ENCODE measurements at regions not wholly inside any gene's neighbourhood (a gene's known extent, or its start where the extent isn't known, plus 50 kb on each side); places are given as distances from the start of the nearest gene placed in this dataset.

DNA sequence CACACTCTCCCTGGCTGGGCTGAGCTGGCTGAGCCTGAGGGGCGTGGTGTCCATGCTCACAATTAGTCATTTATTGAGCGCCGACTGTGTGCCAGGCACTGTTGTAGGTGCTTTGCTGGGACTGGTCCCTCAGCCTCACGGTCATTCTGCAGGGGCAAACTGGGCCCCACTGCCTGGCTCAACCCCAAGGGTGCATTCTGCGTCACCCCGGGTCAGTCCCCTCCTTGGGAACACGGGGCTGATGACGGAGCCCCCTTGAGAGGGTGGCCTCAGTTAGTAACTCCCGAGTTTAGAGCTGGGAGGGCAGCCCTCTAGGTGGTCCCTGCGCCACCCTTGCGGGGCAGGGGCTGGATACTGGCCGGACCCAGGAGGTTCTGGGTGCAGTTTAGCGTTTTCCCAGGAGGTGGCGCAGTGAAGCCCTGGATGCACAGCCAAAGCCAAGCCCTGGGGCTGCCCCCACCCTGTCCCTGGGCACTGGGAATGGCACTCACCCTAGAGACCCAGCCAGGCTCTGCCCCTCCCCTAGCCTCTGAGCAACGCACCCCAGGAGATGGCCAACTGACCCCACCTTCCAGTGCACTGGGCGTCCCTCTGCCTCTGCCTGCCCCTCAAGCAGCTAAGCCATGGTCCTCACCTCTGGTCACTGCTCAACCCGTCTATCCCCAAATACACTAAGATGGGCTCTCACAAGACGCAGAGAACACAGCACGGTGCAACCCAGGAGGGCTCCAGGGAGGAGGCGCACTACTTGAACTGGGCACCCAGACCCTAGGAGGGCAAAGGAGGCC lies 243.2 kb upstream of the GSE1 start:
- TF ChIP-seq POLR2AphosphoS5 (IDR thresholded peaks at IDR 0.05) (no peak), CTCF (IDR thresholded peaks at IDR 0.05) (peak; percentile 75 to 87 (median 79))
